HL-60 (cell line): ENCODE measurements at regions not wholly inside any gene's neighbourhood (a gene's known extent, or its start where the extent isn't known, plus 50 kb on each side); places are given as distances from the start of the nearest gene placed in this dataset.

Source experiments
- DNase-seq, 2 experiments: peaks; one replicate each; pipeline ENCODE4 v3.0.0-alpha.2; 2010 to 2020; ENCODE audit warnings: low read depth in 1 of 2, low spot score in 1 of 2
- H3K27ac ChIP-seq: fragments of 250-450 bp; sonication (Bioruptor Pico); replicated peaks from 2 replicates; pipeline ENCODE4 v1.5.1; 2020; ENCODE audit warnings: mild to moderate bottlenecking, moderate library complexity
- H3K27me3 ChIP-seq: fragments of 250-450 bp; sonication (Bioruptor Pico); 2 replicates; pipeline ENCODE4 v1.5.1; 2021; ENCODE audit warnings: mild to moderate bottlenecking, moderate library complexity; ENCODE audit not compliant: insufficient read depth, poor library complexity, severe bottlenecking
- H3K4me3 ChIP-seq: replicated peaks from 2 replicates; pipeline ENCODE4 v1.5.1; 2011; ENCODE audit warnings: mild to moderate bottlenecking, control low read depth, low read length; ENCODE audit not compliant: insufficient read depth
- CTCF ChIP-seq: IDR thresholded peaks from one replicate; pipeline ENCODE4 v1.5.1; 2011; ENCODE audit warnings: low read length, control low read depth, inconsistent platforms; ENCODE audit not compliant: insufficient read depth
- GABPA ChIP-seq: IDR thresholded peaks from 2 replicates; pipeline ENCODE4 v1.6.1; 2012; ENCODE audit warnings: low read depth
- POLR2AphosphoS5 ChIP-seq: IDR thresholded peaks from 2 replicates; pipeline ENCODE4 v1.6.1; 2012; ENCODE audit warnings: low read depth
- REST ChIP-seq: IDR thresholded peaks from 2 replicates; pipeline ENCODE4 v1.6.1; 2012; ENCODE audit warnings: low read depth; ENCODE audit not compliant: insufficient replicate concordance
- SPI1 ChIP-seq: IDR thresholded peaks from 2 replicates; pipeline ENCODE4 v1.6.1; 2012; ENCODE audit warnings: low read depth, mild to moderate bottlenecking, borderline replicate concordance

- H3K27me3 ChIP-seq = no peaks in the 10 kb centered on the region
- no peak for TF ChIP-seq CTCF
- no peak for DNase-seq
- H3K4me3 ChIP-seq = no peak overlapping the region
- no peak overlapping the region for H3K27ac ChIP-seq
These were observed 650.9 kb upstream of the ANKRD30A start for GRCh38 chr10:36474456-36474855.

- no peak overlapping the region for H3K27ac ChIP-seq
- no peak for TF ChIP-seq GABPA
- no peak for TF ChIP-seq CTCF
- no peak for TF ChIP-seq POLR2AphosphoS5
- TF ChIP-seq REST = no peak
- TF ChIP-seq SPI1 = no peak
These were observed 652.3 kb upstream of the ANKRD30A start for GRCh38 chr10:36473122-36473521.

GRCh38 chr10:36469585-36469984 is 655.8 kb upstream of the ANKRD30A start:
- no peak overlapping the region for H3K4me3 ChIP-seq
- TF ChIP-seq SPI1 = no peak
- no peak for TF ChIP-seq POLR2AphosphoS5
- no peak for TF ChIP-seq GABPA
- TF ChIP-seq REST = no peak
- no peak for TF ChIP-seq CTCF
- no peak for DNase-seq
- H3K27me3 ChIP-seq = no peaks in the 10 kb centered on the region
- no peak overlapping the region for H3K27ac ChIP-seq

More at GRCh38 chr10:36473122-36473521, 652.3 kb upstream of the ANKRD30A start:
- no peak overlapping the region for H3K4me3 ChIP-seq
- no peaks in the 10 kb centered on the region for H3K27me3 ChIP-seq
- no peak for DNase-seq

- DNase-seq = no peak
- H3K27me3 ChIP-seq = no peaks in the 10 kb centered on the region
- H3K27ac ChIP-seq = no peak overlapping the region
- no peak overlapping the region for H3K4me3 ChIP-seq
- TF ChIP-seq SPI1 (no peak), GABPA (no peak), POLR2AphosphoS5 (no peak), CTCF (no peak), REST (no peak)
These were observed 656.8 kb upstream of the ANKRD30A start for GRCh38 chr10:36468620-36469019.
